WERI-Rb-1 (cell line): ENCODE measurements at regions not wholly inside any gene's neighbourhood (a gene's known extent, or its start where the extent isn't known, plus 50 kb on each side); places are given as distances from the start of the nearest gene placed in this dataset.

Experiments used
- DNase-seq: peaks from one replicate; pipeline ENCODE4 v3.0.0-alpha.2; 2020
- H3K27ac ChIP-seq: fragments of 250-450 bp; sonication (Bioruptor Pico); 2 replicates; pipeline ENCODE4 v1.5.1; 2020; ENCODE audit warnings: mild to moderate bottlenecking, moderate library complexity
- H3K27me3 ChIP-seq: fragments of 250-450 bp; sonication (Bioruptor Pico); 2 replicates; pipeline ENCODE4 v1.5.1; 2021; ENCODE audit warnings: mild to moderate bottlenecking, low read depth, moderate library complexity; ENCODE audit not compliant: insufficient read depth, severe bottlenecking
- H3K36me3 ChIP-seq: fragments of 250-450 bp; sonication (Bioruptor Pico); 2 replicates; pipeline ENCODE4 v1.5.1; 2020; ENCODE audit warnings: mild to moderate bottlenecking, moderate library complexity
- H3K4me3 ChIP-seq: 2 replicates; pipeline ENCODE4 v1.5.1; 2011; ENCODE audit warnings: low read depth, mild to moderate bottlenecking, control low read depth, low read length
- H3K9me3 ChIP-seq: fragments of 250-450 bp; sonication (Bioruptor Pico); 2 replicates; pipeline ENCODE4 v1.5.1; 2021; ENCODE audit warnings: mild to moderate bottlenecking, moderate library complexity; ENCODE audit not compliant: severe bottlenecking
- CTCF ChIP-seq: IDR thresholded peaks from 2 replicates; pipeline ENCODE4 v1.5.1; 2011; ENCODE audit warnings: low read depth, mild to moderate bottlenecking, control low read depth, inconsistent platforms, low read length

GRCh38 chr2:138414014-138414413, 87.6 kb upstream of the SPOPL start:
- H3K27ac ChIP-seq = no peak overlapping the region
- H3K36me3 ChIP-seq = no peaks in the 10 kb centered on the region
- no peak for TF ChIP-seq CTCF
- DNase-seq = no peak
- H3K9me3 ChIP-seq = peaks cover 2% of the 10 kb centered on the region
- no peaks in the 10 kb centered on the region for H3K27me3 ChIP-seq
- H3K4me3 ChIP-seq = no peak overlapping the region

- H3K4me3 ChIP-seq = no peak overlapping the region
- H3K27ac ChIP-seq = no peak overlapping the region
- no peak for DNase-seq
- peaks cover 2% of the 10 kb centered on the region for H3K9me3 ChIP-seq
- H3K27me3 ChIP-seq = no peaks in the 10 kb centered on the region
- TF ChIP-seq CTCF = no peak
- H3K36me3 ChIP-seq = no peaks in the 10 kb centered on the region
Observed at GRCh38 chr2:138415985-138416384, 85.6 kb upstream of the SPOPL start.

GRCh38 chr2:138418453-138418852, 83.1 kb upstream of the SPOPL start:
- H3K4me3 ChIP-seq = no peak overlapping the region
- TF ChIP-seq CTCF = no peak
- H3K27me3 ChIP-seq = no peaks in the 10 kb centered on the region
- no peak for DNase-seq
- H3K9me3 ChIP-seq = peaks cover 2% of the 10 kb centered on the region
- no peak overlapping the region for H3K27ac ChIP-seq
- H3K36me3 ChIP-seq = no peaks in the 10 kb centered on the region

GRCh38 chr2:138421315-138421970, 80.1 kb upstream of the SPOPL start:
- H3K9me3 ChIP-seq = no peaks in the 10 kb centered on the region
- TF ChIP-seq CTCF = no peak
- no peaks in the 10 kb centered on the region for H3K36me3 ChIP-seq
- no peak for DNase-seq
- no peak overlapping the region for H3K27ac ChIP-seq
- H3K4me3 ChIP-seq = no peak overlapping the region
- no peaks in the 10 kb centered on the region for H3K27me3 ChIP-seq

- Histone ChIP-seq H3K4me3 (no peak overlapping the region), H3K9me3 (no peaks in the 10 kb centered on the region), H3K27me3 (no peaks in the 10 kb centered on the region), H3K27ac (no peak overlapping the region), H3K36me3 (no peaks in the 10 kb centered on the region)
- no peak for TF ChIP-seq CTCF
- DNase-seq = no peak
Observed at GRCh38 chr2:138421971-138422335, 79.6 kb upstream of the SPOPL start.

- no peak for DNase-seq
- no peak overlapping the region for H3K27ac ChIP-seq
- no peaks in the 10 kb centered on the region for H3K36me3 ChIP-seq
- H3K4me3 ChIP-seq = no peak overlapping the region
- TF ChIP-seq CTCF = no peak
- no peaks in the 10 kb centered on the region for H3K9me3 ChIP-seq
- H3K27me3 ChIP-seq = no peaks in the 10 kb centered on the region
Observed at GRCh38 chr2:138423198-138423597, 78.4 kb upstream of the SPOPL start.
